ENCODE measurements at regions not wholly inside any gene's neighbourhood (a gene's known extent, or its start where the extent isn't known, plus 50 kb on each side); places are given as distances from the start of the nearest gene placed in this dataset.

DNA sequence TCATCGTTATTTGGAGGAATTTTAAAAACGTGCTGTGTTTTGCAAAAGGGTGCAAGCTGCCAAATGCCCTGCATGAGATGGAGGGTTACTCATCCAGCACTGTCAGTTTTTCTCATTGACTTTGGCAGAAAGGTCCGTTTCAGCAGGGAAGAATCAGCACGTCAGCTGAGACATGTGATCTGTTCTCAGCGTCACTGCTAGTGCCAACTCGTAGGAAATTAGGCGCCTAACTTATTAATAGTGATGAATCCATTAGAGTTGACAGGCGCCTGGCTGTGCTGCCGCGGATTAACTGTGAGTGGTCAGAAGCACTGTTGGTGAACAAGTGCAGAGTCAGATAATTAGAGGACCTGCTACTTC is 175.5 kb upstream of the FOXQ1 start:
- TF ChIP-seq, protein P1, sequence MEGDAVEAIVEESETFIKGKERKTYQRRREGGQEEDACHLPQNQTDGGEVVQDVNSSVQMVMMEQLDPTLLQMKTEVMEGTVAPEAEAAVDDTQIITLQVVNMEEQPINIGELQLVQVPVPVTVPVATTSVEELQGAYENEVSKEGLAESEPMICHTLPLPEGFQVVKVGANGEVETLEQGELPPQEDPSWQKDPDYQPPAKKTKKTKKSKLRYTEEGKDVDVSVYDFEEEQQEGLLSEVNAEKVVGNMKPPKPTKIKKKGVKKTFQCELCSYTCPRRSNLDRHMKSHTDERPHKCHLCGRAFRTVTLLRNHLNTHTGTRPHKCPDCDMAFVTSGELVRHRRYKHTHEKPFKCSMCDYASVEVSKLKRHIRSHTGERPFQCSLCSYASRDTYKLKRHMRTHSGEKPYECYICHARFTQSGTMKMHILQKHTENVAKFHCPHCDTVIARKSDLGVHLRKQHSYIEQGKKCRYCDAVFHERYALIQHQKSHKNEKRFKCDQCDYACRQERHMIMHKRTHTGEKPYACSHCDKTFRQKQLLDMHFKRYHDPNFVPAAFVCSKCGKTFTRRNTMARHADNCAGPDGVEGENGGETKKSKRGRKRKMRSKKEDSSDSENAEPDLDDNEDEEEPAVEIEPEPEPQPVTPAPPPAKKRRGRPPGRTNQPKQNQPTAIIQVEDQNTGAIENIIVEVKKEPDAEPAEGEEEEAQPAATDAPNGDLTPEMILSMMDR (IDR thresholded peaks at IDR 0.05), result no peak
- no peak for TF ChIP-seq POLR2A (IDR thresholded peaks at IDR 0.05)
